ENCODE measurements at regions not wholly inside any gene's neighbourhood (a gene's known extent, or its start where the extent isn't known, plus 50 kb on each side); places are given as distances from the start of the nearest gene placed in this dataset.

DNA sequence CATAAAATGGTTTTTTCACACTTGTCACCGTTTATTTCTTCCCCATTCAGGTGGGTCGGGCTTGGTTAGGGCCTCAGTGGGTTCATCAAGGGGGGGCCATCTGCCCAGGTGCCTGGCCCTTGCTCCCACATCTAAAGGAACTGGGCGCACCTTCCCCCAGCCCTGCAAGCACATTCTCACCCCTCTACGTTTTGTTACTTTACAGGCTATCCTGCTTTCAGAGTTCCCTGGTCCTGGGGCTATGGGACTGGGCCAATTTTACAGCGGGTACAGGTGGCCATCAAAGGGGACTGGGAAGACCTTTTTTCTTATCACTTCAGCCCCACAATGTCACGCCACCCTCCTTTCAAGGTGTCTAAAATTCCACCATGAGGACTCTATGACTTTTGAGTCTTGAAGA, 71.8 kb upstream of the HAAO start:
- TF ChIP-seq, protein P1, sequence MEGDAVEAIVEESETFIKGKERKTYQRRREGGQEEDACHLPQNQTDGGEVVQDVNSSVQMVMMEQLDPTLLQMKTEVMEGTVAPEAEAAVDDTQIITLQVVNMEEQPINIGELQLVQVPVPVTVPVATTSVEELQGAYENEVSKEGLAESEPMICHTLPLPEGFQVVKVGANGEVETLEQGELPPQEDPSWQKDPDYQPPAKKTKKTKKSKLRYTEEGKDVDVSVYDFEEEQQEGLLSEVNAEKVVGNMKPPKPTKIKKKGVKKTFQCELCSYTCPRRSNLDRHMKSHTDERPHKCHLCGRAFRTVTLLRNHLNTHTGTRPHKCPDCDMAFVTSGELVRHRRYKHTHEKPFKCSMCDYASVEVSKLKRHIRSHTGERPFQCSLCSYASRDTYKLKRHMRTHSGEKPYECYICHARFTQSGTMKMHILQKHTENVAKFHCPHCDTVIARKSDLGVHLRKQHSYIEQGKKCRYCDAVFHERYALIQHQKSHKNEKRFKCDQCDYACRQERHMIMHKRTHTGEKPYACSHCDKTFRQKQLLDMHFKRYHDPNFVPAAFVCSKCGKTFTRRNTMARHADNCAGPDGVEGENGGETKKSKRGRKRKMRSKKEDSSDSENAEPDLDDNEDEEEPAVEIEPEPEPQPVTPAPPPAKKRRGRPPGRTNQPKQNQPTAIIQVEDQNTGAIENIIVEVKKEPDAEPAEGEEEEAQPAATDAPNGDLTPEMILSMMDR (IDR thresholded peaks at IDR 0.05), result no peak

DNA sequence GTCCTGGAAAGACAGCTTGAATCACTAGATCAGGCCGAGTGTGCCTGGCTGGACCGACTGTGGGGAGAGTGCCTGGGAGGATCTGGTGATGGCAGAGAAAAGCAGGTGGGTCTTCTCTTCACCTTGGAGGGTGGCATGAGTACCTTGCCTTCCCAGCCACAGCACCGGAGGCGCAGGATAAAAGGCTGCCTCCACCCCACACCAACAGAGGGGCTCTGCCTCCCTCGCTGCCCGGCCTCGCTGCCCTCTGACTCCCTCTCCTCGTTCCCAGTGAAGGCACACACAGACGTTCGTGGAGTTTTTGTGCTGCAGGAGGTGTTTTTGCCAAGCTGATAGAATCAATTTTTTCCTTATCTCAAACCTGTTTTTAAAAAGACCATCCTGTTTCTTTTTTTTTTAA, 71.4 kb upstream of the HAAO start:
- TF ChIP-seq, protein P1 (IDR thresholded peaks at IDR 0.05), result no peak

DNA sequence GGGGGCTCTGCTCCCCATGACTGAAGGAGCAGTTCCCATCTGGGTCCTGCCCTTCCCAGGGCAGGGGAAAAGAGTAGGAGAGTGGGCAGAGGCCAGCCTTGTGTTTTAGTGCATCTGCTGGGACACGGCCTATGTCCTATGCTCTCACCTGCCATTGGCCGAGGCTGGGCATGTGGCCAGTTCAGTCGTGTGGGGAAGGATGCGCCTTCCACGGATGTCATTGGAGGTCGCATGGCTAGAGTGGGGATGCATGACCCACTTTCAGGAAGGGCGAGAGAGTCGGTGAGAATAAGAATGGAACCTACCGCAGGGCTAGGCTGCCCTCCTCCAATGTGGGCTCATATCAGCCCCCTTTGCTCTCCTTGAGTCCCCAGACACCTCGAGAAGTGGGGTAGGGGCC, 70.9 kb upstream of the HAAO start:
- TF ChIP-seq, protein P1 (IDR thresholded peaks at IDR 0.05), result no peak

DNA sequence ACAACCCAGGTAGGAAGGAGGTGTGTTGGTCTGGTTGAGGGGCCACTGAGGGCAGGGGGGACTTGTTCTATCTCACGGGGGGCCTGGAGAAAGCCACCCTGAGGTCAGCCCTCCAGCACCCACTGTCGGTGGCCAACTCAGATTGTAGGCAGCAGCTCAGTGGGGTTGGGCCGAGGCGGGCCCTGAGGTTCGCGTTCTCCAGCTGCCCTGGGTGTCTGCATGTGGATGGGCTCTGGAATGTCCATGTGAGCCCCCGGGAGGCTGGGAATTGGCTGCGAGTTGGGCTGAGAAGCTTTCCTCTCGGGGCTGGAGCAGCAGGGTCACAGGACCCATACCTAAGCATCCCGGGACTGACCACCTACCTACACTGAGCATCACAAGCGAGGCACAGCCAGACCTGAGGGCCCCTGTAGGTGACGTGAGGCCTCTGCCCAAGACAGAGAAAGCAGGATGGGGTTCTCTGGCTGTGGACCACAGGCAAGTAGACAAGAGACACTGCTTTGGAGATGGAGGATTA, 70.3 kb upstream of the HAAO start:
- TF ChIP-seq, protein P1 (IDR thresholded peaks at IDR 0.05), result no peak

DNA sequence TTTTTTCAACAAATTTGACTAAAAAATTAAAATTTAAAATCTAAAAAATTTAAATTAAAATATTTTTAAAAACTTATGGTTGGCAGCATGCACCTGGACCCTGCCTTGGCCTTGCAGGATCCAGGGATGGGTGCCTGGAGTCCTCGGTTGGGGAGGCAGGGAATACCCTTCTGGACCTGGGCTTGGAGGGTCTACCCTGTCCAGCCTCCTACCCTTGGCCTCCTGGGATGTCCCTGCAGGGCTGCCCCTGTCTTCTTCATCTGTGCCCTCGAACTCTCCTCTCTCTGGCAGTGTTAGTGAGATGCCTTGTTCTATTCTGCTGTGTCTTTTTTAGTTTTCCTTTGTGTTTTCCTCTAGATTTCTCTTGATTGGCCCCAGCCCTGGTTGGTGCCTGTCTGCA, 68.9 kb upstream of the HAAO start:
- TF ChIP-seq, protein P1 (IDR thresholded peaks at IDR 0.05), result no peak

DNA sequence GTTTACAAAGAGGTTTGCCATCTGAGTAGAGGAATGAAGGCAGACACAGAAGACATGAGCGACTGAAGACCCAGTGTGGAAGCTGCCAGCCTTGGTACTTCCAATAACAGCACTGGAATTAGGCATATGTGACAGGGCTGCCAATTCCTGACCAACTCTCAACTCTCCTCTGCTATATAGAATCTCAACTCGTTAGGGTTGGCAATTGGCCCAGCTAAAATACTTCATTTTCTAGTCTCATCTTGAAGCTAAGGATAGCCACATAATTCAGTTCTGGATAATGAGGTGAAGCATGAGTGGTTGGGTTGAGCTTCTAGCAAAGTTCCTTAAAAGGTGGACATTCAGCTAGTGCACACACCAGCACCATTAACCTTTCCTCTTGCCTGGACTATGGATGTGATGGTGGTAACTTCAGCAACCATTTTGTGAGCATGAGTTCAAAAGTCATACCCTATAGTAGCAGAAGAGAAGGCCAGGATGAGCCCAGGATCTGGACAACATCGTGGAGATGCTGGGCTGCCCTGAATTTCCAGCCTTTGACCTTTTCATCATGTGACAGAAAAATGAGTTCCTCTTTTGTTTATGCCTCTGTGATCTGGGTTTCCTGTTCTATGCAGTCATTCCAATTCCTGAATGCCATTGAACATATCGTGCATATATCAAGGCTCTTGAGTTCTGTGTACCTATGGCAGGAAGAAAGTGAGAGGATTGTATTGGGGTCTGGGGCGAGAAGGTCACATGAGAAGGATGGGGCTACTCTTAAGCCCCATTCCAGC, 68.1 kb upstream of the HAAO start:
- TF ChIP-seq, protein P1 (IDR thresholded peaks at IDR 0.05), result no peak

DNA sequence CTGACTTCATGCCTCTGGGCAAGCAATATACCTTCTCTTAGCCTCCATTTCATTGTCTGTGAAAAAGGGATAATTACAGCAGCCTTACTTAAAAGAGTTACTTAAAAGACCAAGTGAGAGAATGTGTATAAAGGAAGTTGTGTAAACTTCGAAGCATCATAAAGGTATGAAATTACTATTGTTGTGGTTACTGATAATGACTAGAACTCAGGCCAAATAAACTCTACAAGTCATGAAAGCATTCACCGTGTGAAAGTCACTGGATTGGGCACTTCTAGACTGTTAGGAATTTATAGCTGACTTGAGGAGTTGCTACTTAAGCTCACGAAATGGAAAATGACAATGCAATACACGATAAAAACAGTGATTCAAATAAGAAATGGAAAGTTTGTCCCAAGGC, 67.4 kb upstream of the HAAO start:
- TF ChIP-seq, protein P1 (IDR thresholded peaks at IDR 0.05), result no peak

All from LNCAP (cell line).